NCI-H2196 (cell line): ENCODE measurements at regions not wholly inside any gene's neighbourhood (a gene's known extent, or its start where the extent isn't known, plus 50 kb on each side); places are given as distances from the start of the nearest gene placed in this dataset.
"Not testable (repeated sequence)": the region's sequence is repeated elsewhere in the genome, so short reads cannot be mapped to it uniquely, and the experiment has no call there.

Source experiments
- DNase-seq: peaks from one replicate; lab custom pipeline; 2025; ENCODE audit not compliant: unreplicated experiment; lab: John Stamatoyannopoulos, UW

- no peak for DNase-seq
Observed at GRCh38 chr22:49347376-49347775, 480.3 kb downstream of the BRD1 start.

- DNase-seq: no peak
Observed at GRCh38 chr22:49345896-49346295, 481.8 kb downstream of the BRD1 start.

- DNase-seq: no peak
Observed at GRCh38 chr22:49344656-49345055, 483.0 kb downstream of the BRD1 start.

- DNase-seq: no peak
Observed at GRCh38 chr22:49344161-49344560, 483.5 kb downstream of the BRD1 start.

GRCh38 chr22:49340406-49340805 is 487.3 kb downstream of the BRD1 start:
- no peak for DNase-seq

- DNase-seq: not testable (repeated sequence)
Observed at GRCh38 chr22:49336483-49336882, 491.2 kb downstream of the BRD1 start.

GRCh38 chr22:49334976-49335375 is 492.7 kb downstream of the BRD1 start:
- no peak for DNase-seq

GRCh38 chr22:49334449-49334789 is 493.3 kb downstream of the BRD1 start:
- DNase-seq: no peak

- no peak for DNase-seq
Observed at GRCh38 chr22:49333206-49333605, 494.5 kb downstream of the BRD1 start.

GRCh38 chr22:49332691-49333090 is 495.0 kb downstream of the BRD1 start:
- DNase-seq: no peak

GRCh38 chr22:49331878-49332277 is 495.8 kb downstream of the BRD1 start:
- DNase-seq: no peak

GRCh38 chr22:49331223-49331815 is 496.4 kb downstream of the BRD1 start:
- DNase-seq: no peak

- DNase-seq: no peak
Observed at GRCh38 chr22:49330421-49331222, 497.1 kb downstream of the BRD1 start.

GRCh38 chr22:49329636-49330035 is 498.0 kb downstream of the BRD1 start:
- DNase-seq: no peak

- no peak for DNase-seq
Observed at GRCh38 chr22:49328630-49329405, 498.9 kb downstream of the BRD1 start.

- DNase-seq: no peak
Observed at GRCh38 chr22:49328118-49328475, 499.6 kb downstream of the BRD1 start.

GRCh38 chr22:49327411-49328117 is 500.1 kb downstream of the BRD1 start:
- no peak for DNase-seq

GRCh38 chr22:49326558-49326957 is 501.1 kb downstream of the BRD1 start:
- DNase-seq: no peak

- DNase-seq: no peak
Observed at GRCh38 chr22:49325531-49326395, 501.9 kb downstream of the BRD1 start.
